ENCODE measurements at regions not wholly inside any gene's neighbourhood (a gene's known extent, or its start where the extent isn't known, plus 50 kb on each side); places are given as distances from the start of the nearest gene placed in this dataset.

DNA sequence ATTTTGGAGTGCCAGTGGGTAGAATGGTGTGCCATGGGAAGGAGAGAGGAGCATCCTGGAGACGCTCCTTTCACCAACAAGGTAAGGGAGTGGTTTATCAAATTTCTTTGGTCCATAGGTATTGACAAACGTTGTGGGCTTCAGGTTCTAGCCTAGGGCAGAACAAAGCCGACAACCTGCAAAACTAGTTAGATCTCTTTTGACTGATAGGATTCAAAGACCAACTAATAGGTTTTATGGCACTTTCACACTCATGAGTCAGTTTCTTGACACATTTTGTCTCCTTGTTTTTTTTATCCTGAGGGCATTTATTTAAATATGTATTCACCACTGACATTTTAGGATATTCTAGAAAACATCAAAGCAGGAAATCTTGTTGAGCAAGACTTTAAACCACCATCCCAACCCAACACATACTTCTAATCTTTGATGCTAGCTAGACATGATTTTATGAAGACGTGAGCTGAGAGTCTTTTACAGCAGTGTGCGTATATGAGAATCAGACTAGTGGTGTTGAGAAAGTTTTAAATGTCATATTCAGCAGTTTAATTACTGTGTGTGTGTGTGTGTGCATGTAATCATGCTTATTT is 370.4 kb upstream of the HSF2 start:
- TF ChIP-seq, protein P1, sequence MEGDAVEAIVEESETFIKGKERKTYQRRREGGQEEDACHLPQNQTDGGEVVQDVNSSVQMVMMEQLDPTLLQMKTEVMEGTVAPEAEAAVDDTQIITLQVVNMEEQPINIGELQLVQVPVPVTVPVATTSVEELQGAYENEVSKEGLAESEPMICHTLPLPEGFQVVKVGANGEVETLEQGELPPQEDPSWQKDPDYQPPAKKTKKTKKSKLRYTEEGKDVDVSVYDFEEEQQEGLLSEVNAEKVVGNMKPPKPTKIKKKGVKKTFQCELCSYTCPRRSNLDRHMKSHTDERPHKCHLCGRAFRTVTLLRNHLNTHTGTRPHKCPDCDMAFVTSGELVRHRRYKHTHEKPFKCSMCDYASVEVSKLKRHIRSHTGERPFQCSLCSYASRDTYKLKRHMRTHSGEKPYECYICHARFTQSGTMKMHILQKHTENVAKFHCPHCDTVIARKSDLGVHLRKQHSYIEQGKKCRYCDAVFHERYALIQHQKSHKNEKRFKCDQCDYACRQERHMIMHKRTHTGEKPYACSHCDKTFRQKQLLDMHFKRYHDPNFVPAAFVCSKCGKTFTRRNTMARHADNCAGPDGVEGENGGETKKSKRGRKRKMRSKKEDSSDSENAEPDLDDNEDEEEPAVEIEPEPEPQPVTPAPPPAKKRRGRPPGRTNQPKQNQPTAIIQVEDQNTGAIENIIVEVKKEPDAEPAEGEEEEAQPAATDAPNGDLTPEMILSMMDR (IDR thresholded peaks at IDR 0.05), result no peak
- TF ChIP-seq EZH2phosphoT487 (IDR thresholded peaks at IDR 0.05), result no peak
- no peak for TF ChIP-seq EZH2 (IDR thresholded peaks at IDR 0.05)

Data from neural progenitor cell (in vitro differentiated cells).